DND-41 (cell line): ENCODE measurements at regions not wholly inside any gene's neighbourhood (a gene's known extent, or its start where the extent isn't known, plus 50 kb on each side); places are given as distances from the start of the nearest gene placed in this dataset.

Experiments used
- ATAC-seq: fragments of 200-7000 bp; cut with Tn5 transposase; 3 replicates; pipeline ENCODE4 v1.9.1; 2021; ENCODE audit warnings: low read depth; ENCODE audit not compliant: insufficient read depth
- DNase-seq: peaks from one replicate; pipeline ENCODE4 v3.0.0-alpha.2; 2020
- H2AFZ ChIP-seq: 2 replicates; pipeline ENCODE4 v1.6.0; 2012; ENCODE audit warnings: low read depth, low read length
- H3K27ac ChIP-seq: 2 replicates; pipeline ENCODE4 v1.5.1; 2012; ENCODE audit warnings: low read length, inconsistent platforms
- H3K27me3 ChIP-seq: fragments of 200-600 bp; sonication (generic); 2 replicates; pipeline ENCODE4 v1.6.0; 2012; ENCODE audit warnings: low read length, mild to moderate bottlenecking, inconsistent platforms; ENCODE audit not compliant: insufficient read depth, poor library complexity
- H3K36me3 ChIP-seq: 2 replicates; pipeline ENCODE4 v1.5.1; 2012; ENCODE audit warnings: low read length, inconsistent platforms; ENCODE audit not compliant: insufficient read depth
- H3K4me1 ChIP-seq: 2 replicates; pipeline ENCODE4 v1.5.1; 2012; ENCODE audit warnings: mild to moderate bottlenecking, low read length; ENCODE audit not compliant: insufficient read depth
- H3K4me2 ChIP-seq: 2 replicates; pipeline ENCODE4 v1.6.0; 2012; ENCODE audit warnings: mild to moderate bottlenecking, moderate library complexity, low read length, inconsistent platforms; ENCODE audit not compliant: insufficient read depth
- H3K4me3 ChIP-seq, 2 experiments: fragments of 200-600 bp in 1 of 2; shearing (Covaris generic) in 1 of 2; 2 replicates each; pipeline ENCODE4 v1.5.1; 2012 to 2016; ENCODE audit warnings: inconsistent platforms in 2 of 2, low read length in 2 of 2, mild to moderate bottlenecking in 2 of 2, low read depth in 1 of 2, moderate library complexity in 1 of 2
- H3K79me2 ChIP-seq: 2 replicates; pipeline ENCODE4 v1.6.0; 2012; ENCODE audit warnings: low read length, inconsistent platforms; ENCODE audit not compliant: insufficient read depth
- H3K9ac ChIP-seq: 2 replicates; pipeline ENCODE4 v1.6.0; 2012; ENCODE audit warnings: low read depth, mild to moderate bottlenecking, inconsistent platforms, low read length, moderate library complexity
- H3K9me3 ChIP-seq: 2 replicates; pipeline ENCODE4 v1.5.1; 2012; ENCODE audit warnings: low read length, moderate library complexity, mild to moderate bottlenecking, inconsistent platforms; ENCODE audit not compliant: insufficient read depth, severe bottlenecking
- H4K20me1 ChIP-seq: 2 replicates; pipeline ENCODE4 v1.6.0; 2012; ENCODE audit warnings: low read length; ENCODE audit not compliant: insufficient read depth
- EZH2 ChIP-seq: IDR thresholded peaks from 3 replicates; pipeline ENCODE4 v1.6.1; 2012; ENCODE audit warnings: borderline replicate concordance, low read depth, mild to moderate bottlenecking, moderate library complexity, low read length, inconsistent platforms; ENCODE audit not compliant: severe bottlenecking
- TF ChIP-seq, protein P1 (sequence below): IDR thresholded peaks from 2 replicates; pipeline ENCODE4 v1.5.1; 2012; ENCODE audit warnings: borderline replicate concordance, low read length, moderate library complexity, mild to moderate bottlenecking; ENCODE audit not compliant: poor library complexity, severe bottlenecking; ENCODE audit errors: extremely low read depth

DNA sequence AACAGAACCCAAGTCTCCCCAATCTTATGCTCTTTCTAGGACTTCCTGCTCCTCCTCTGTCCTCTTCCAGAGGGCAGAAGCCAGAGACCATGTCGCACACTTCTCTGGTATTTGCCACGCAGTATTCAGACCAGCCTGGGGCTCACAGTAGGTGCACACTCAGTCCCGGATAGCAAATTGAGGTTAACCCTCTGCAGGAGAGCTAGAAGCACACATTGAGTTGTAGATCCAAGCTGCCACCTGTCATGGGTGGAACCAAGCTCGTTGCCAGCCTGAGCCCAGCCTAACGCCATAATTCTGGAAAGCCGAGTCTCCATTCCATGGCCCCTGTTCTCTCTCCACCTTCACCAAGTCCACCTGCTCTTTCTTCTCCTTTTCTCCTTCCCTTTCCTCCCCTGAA, 562.1 kb downstream of the BUD13 start:
- H4K20me1 ChIP-seq = peaks cover 4% of the 10 kb centered on the region; the same call in 1 of the 2 replicates
- no peak for ATAC-seq
- H3K4me1 ChIP-seq = no peaks in the 10 kb centered on the region
- no peaks in the 10 kb centered on the region for H3K79me2 ChIP-seq
- no peak overlapping the region for H3K9ac ChIP-seq
- no peak overlapping the region for H2AFZ ChIP-seq
- no peak overlapping the region for H3K27ac ChIP-seq
- TF ChIP-seq EZH2 = no peak
- TF ChIP-seq, protein P1, sequence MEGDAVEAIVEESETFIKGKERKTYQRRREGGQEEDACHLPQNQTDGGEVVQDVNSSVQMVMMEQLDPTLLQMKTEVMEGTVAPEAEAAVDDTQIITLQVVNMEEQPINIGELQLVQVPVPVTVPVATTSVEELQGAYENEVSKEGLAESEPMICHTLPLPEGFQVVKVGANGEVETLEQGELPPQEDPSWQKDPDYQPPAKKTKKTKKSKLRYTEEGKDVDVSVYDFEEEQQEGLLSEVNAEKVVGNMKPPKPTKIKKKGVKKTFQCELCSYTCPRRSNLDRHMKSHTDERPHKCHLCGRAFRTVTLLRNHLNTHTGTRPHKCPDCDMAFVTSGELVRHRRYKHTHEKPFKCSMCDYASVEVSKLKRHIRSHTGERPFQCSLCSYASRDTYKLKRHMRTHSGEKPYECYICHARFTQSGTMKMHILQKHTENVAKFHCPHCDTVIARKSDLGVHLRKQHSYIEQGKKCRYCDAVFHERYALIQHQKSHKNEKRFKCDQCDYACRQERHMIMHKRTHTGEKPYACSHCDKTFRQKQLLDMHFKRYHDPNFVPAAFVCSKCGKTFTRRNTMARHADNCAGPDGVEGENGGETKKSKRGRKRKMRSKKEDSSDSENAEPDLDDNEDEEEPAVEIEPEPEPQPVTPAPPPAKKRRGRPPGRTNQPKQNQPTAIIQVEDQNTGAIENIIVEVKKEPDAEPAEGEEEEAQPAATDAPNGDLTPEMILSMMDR = no peak
- H3K4me3 ChIP-seq = no peak overlapping the region
- no peaks in the 10 kb centered on the region for H3K27me3 ChIP-seq
- H3K9me3 ChIP-seq = no peaks in the 10 kb centered on the region
- DNase-seq = no peak
- H3K36me3 ChIP-seq = no peaks in the 10 kb centered on the region
- no peak overlapping the region for H3K4me2 ChIP-seq

GRCh38 chr11:116209255-116209654, 563.5 kb downstream of the BUD13 start:
- no peak overlapping the region for H2AFZ ChIP-seq
- H3K27ac ChIP-seq = no peak overlapping the region
- peaks cover 4% of the 10 kb centered on the region for H3K27me3 ChIP-seq
- DNase-seq = no peak
- no peaks in the 10 kb centered on the region for H3K9me3 ChIP-seq
- no peak overlapping the region for H3K4me3 ChIP-seq
- H3K79me2 ChIP-seq = no peaks in the 10 kb centered on the region
- TF ChIP-seq, protein P1 = no peak
- TF ChIP-seq EZH2 = no peak
- H3K4me1 ChIP-seq = no peaks in the 10 kb centered on the region
- H4K20me1 ChIP-seq = 0 out of 2 replicates have a peak, but pooled peaks cover 4% of the 10 kb centered on the region
- no peak overlapping the region for H3K9ac ChIP-seq
- ATAC-seq = no peak
- no peak overlapping the region for H3K4me2 ChIP-seq
- H3K36me3 ChIP-seq = no peaks in the 10 kb centered on the region

DNA sequence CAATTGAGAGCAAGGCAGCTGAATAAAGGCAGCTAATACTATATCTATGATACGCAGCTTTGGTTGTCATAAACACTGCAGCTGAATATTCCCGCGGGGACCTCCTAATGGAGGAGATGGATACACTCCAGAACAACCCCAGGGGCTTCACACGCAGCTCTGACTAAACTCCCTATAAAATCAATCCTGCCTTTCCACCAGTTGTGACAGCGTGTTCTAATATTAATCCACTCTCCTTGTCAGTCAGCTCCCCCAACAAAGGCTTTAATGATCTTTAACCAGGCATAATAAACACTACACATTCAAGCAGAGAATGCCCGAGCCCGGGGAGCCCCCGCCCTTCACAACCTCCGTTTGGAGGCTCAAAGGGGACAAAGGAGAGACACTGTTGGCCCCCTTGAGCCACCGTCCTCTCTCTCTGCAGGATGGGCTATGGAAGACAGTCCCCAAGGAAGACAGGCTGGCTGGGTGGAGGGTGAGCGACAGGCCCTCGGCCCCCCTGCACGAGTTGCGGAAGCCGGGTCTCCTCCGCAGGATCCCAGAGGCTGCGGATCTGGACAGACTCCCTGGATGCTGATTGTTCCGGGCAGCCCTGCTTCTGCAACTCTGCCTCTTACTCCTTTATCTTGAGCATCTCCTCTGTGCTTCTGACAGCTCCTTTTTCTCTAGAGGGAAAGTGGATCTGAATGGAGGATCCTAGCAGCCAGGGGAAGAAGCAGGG, 565.2 kb downstream of the BUD13 start:
- Histone ChIP-seq H2AFZ (no peak overlapping the region), H4K20me1 (0 out of 2 replicates have a peak, but pooled peaks cover 4% of the 10 kb centered on the region), H3K9ac (no peak overlapping the region), H3K4me2 (no peak overlapping the region), H3K36me3 (no peaks in the 10 kb centered on the region), H3K27ac (no peak overlapping the region), H3K27me3 (peaks cover 4% of the 10 kb centered on the region), H3K4me3 (no peak overlapping the region), H3K9me3 (no peaks in the 10 kb centered on the region), H3K79me2 (no peaks in the 10 kb centered on the region), H3K4me1 (no peaks in the 10 kb centered on the region)
- TF ChIP-seq EZH2 = no peak
- TF ChIP-seq, protein P1 = no peak
- DNase-seq = no peak
- ATAC-seq = no peak
